HUES64 (cell line): ENCODE measurements at regions not wholly inside any gene's neighbourhood (a gene's known extent, or its start where the extent isn't known, plus 50 kb on each side); places are given as distances from the start of the nearest gene placed in this dataset.

ENCODE experiments used
- H3K27ac ChIP-seq: 2 replicates; pipeline ENCODE4 v1.7.0; 2013; ENCODE audit warnings: low read depth, low read length, inconsistent platforms
- H3K27me3 ChIP-seq: 2 replicates; pipeline ENCODE4 v1.6.1; 2013; ENCODE audit warnings: mild to moderate bottlenecking, low read length; ENCODE audit not compliant: insufficient read depth
- H3K36me3 ChIP-seq: 2 replicates; pipeline ENCODE4 v1.6.1; 2013; ENCODE audit warnings: mild to moderate bottlenecking, low read length; ENCODE audit not compliant: insufficient read depth
- H3K4me1 ChIP-seq: 2 replicates; pipeline ENCODE4 v1.6.1; 2013; ENCODE audit warnings: mild to moderate bottlenecking, low read length, moderate library complexity; ENCODE audit not compliant: insufficient read depth
- H3K4me3 ChIP-seq: 2 replicates; pipeline ENCODE4 v1.5.1; 2013; ENCODE audit warnings: mild to moderate bottlenecking, low read length, moderate library complexity
- H3K9ac ChIP-seq: 2 replicates; pipeline ENCODE4 v1.6.1; 2013; ENCODE audit warnings: mild to moderate bottlenecking, low read depth, low read length
- H3K9me3 ChIP-seq: 2 replicates; pipeline ENCODE4 v1.6.1; 2013; ENCODE audit warnings: low read depth, low read length; ENCODE audit not compliant: insufficient read depth
- WGBS: fragments of 150-250, 120-280 bp; methylation state at CpG from one replicate; pipeline ENCODE4 v1.1.7; 2013; ENCODE audit warnings: missing lambda C conversion rate; 5-methylcytosine and 5-hydroxymethylcytosine counted together

- Histone ChIP-seq H3K27me3 (no peaks in the 10 kb centered on the region), H3K9ac (no peak overlapping the region), H3K9me3 (no peaks in the 10 kb centered on the region), H3K4me1 (no peaks in the 10 kb centered on the region), H3K4me3 (no peak overlapping the region), H3K27ac (no peak overlapping the region), H3K36me3 (no peaks in the 10 kb centered on the region)
- WGBS, result 95% methylated on average over 9 of the region's 9 CpGs
Observed at GRCh38 chr6:137776256-137776655, 90.8 kb upstream of the TNFAIP3 start.

GRCh38 chr6:137776786-137777686 lies 90.0 kb upstream of the TNFAIP3 start:
- no peaks in the 10 kb centered on the region for H3K36me3 ChIP-seq
- no peak overlapping the region for H3K9ac ChIP-seq
- H3K9me3 ChIP-seq, result no peaks in the 10 kb centered on the region
- H3K4me1 ChIP-seq, result no peaks in the 10 kb centered on the region
- WGBS, result 91% methylated on average over 14 of the region's 15 CpGs
- no peak overlapping the region for H3K27ac ChIP-seq
- H3K4me3 ChIP-seq, result no peak overlapping the region
- H3K27me3 ChIP-seq, result no peaks in the 10 kb centered on the region

GRCh38 chr6:137777687-137778075 lies 89.4 kb upstream of the TNFAIP3 start:
- no peaks in the 10 kb centered on the region for H3K27me3 ChIP-seq
- no peak overlapping the region for H3K27ac ChIP-seq
- 75% methylated on average over 1 of the region's 1 CpG for WGBS

GRCh38 chr6:137779982-137780381 lies 87.1 kb upstream of the TNFAIP3 start:
- Histone ChIP-seq H3K27ac (no peak overlapping the region), H3K4me3 (no peak overlapping the region), H3K36me3 (no peaks in the 10 kb centered on the region), H3K9me3 (no peaks in the 10 kb centered on the region), H3K4me1 (no peaks in the 10 kb centered on the region), H3K27me3 (no peaks in the 10 kb centered on the region), H3K9ac (no peak overlapping the region)
- WGBS, result 95% methylated on average over 3 of the region's 3 CpGs

More at GRCh38 chr6:137777687-137778075, 89.4 kb upstream of the TNFAIP3 start:
- Histone ChIP-seq H3K9ac (no peak overlapping the region), H3K36me3 (no peaks in the 10 kb centered on the region), H3K4me3 (no peak overlapping the region), H3K9me3 (no peaks in the 10 kb centered on the region), H3K4me1 (no peaks in the 10 kb centered on the region)

- Histone ChIP-seq H3K9me3 (no peaks in the 10 kb centered on the region), H3K27ac (no peak overlapping the region), H3K9ac (no peak overlapping the region), H3K4me3 (no peak overlapping the region), H3K36me3 (no peaks in the 10 kb centered on the region), H3K27me3 (no peaks in the 10 kb centered on the region), H3K4me1 (no peaks in the 10 kb centered on the region)
- WGBS, result 93% methylated on average over 7 of the region's 7 CpGs
Observed at GRCh38 chr6:137780447-137781034, 86.5 kb upstream of the TNFAIP3 start.

GRCh38 chr6:137781639-137782038 lies 85.4 kb upstream of the TNFAIP3 start:
- no peak overlapping the region for H3K9ac ChIP-seq
- no peaks in the 10 kb centered on the region for H3K9me3 ChIP-seq
- H3K27me3 ChIP-seq, result no peaks in the 10 kb centered on the region
- H3K27ac ChIP-seq, result no peak overlapping the region
- H3K4me3 ChIP-seq, result no peak overlapping the region
- 96% methylated on average over 3 of the region's 3 CpGs for WGBS
- H3K4me1 ChIP-seq, result no peaks in the 10 kb centered on the region
- no peaks in the 10 kb centered on the region for H3K36me3 ChIP-seq

GRCh38 chr6:137782166-137783039 lies 84.7 kb upstream of the TNFAIP3 start:
- Histone ChIP-seq H3K9ac (no peak overlapping the region), H3K27me3 (no peaks in the 10 kb centered on the region), H3K9me3 (no peaks in the 10 kb centered on the region), H3K4me3 (no peak overlapping the region), H3K27ac (no peak overlapping the region), H3K36me3 (no peaks in the 10 kb centered on the region), H3K4me1 (no peaks in the 10 kb centered on the region)
- 90% methylated on average over 10 of the region's 10 CpGs for WGBS

GRCh38 chr6:137783710-137784109 lies 83.3 kb upstream of the TNFAIP3 start:
- 70% methylated on average over 1 of the region's 1 CpG for WGBS
- Histone ChIP-seq H3K27ac (no peak overlapping the region), H3K9me3 (no peaks in the 10 kb centered on the region), H3K36me3 (no peaks in the 10 kb centered on the region), H3K4me1 (no peaks in the 10 kb centered on the region), H3K9ac (no peak overlapping the region), H3K4me3 (no peak overlapping the region), H3K27me3 (no peaks in the 10 kb centered on the region)

- no peaks in the 10 kb centered on the region for H3K27me3 ChIP-seq
- no peak overlapping the region for H3K9ac ChIP-seq
- no peaks in the 10 kb centered on the region for H3K36me3 ChIP-seq
- H3K4me3 ChIP-seq, result no peak overlapping the region
- no peaks in the 10 kb centered on the region for H3K9me3 ChIP-seq
- no peak overlapping the region for H3K27ac ChIP-seq
- WGBS, result 50% methylated on average over 1 of the region's 1 CpG
- no peaks in the 10 kb centered on the region for H3K4me1 ChIP-seq
Observed at GRCh38 chr6:137784583-137784982, 82.5 kb upstream of the TNFAIP3 start.

- H3K27ac ChIP-seq, result no peak overlapping the region
- H3K4me3 ChIP-seq, result no peak overlapping the region
- H3K36me3 ChIP-seq, result no peaks in the 10 kb centered on the region
- no peaks in the 10 kb centered on the region for H3K9me3 ChIP-seq
- no peaks in the 10 kb centered on the region for H3K27me3 ChIP-seq
- H3K9ac ChIP-seq, result no peak overlapping the region
- no peaks in the 10 kb centered on the region for H3K4me1 ChIP-seq
- 93% methylated on average over 2 of the region's 2 CpGs for WGBS
Observed at GRCh38 chr6:137787016-137787415, 80.0 kb upstream of the TNFAIP3 start.

- H3K9ac ChIP-seq, result no peak overlapping the region
- no CpG with 5 or more reads among the region's 1 CpG for WGBS
- H3K27me3 ChIP-seq, result no peaks in the 10 kb centered on the region
- no peaks in the 10 kb centered on the region for H3K36me3 ChIP-seq
- no peak overlapping the region for H3K27ac ChIP-seq
- no peak overlapping the region for H3K4me3 ChIP-seq
- no peaks in the 10 kb centered on the region for H3K4me1 ChIP-seq
- H3K9me3 ChIP-seq, result no peaks in the 10 kb centered on the region
Observed at GRCh38 chr6:137788248-137788647, 78.8 kb upstream of the TNFAIP3 start.
